Gastroesophageal sphincter (tissue), 3 donors: ENCODE measurements at regions not wholly inside any gene's neighbourhood (a gene's known extent, or its start where the extent isn't known, plus 50 kb on each side); places are given as distances from the start of the nearest gene placed in this dataset.

ENCODE experiments used
- EP300 ChIP-seq: sonication (generic); formaldehyde crosslinking; IDR thresholded peaks from one replicate; pipeline ENCODE4 v1.6.1; 2017; ENCODE audit warnings: antibody characterized with exemption, mild to moderate bottlenecking
- POLR2A ChIP-seq, 2 donors: fragments of 450-650 bp; IDR thresholded peaks; one replicate each; pipeline ENCODE4 v1.6.1; 2017; ENCODE audit warnings: antibody characterized with exemption in 2 of 2, mild to moderate bottlenecking in 2 of 2, moderate library complexity in 1 of 2
- TF ChIP-seq, protein P1 (sequence below), 4 experiments: fragments of 200-600 bp in 2 of 4; fragments of 450-650 bp in 2 of 4; sonication (generic) in 1 of 4; IDR thresholded peaks; one replicate each; pipeline ENCODE4 v1.5.1; 2017 to 2019; ENCODE audit warnings: antibody characterized with exemption in 4 of 4, mild to moderate bottlenecking in 2 of 4, moderate library complexity in 2 of 4

DNA sequence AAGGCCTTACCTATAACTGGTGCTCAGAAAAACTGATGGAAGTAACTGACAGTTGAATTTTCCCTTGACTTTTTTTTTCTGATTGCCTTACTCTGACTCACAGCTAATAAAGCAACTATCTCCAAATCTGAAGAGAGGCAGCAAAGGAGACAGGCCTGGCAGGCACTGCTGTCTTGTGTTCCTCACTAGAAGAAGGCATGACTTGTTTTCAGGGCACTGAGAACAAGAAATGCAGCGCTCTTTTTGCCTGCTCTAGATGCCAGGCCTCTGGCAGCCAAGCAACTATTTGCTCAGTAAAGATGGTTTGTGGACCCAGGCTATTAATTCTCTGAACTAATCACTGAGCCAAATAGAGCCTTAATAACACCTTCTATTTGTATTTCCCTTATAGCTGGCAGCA is 155.1 kb downstream of the PRDM13 start:
- TF ChIP-seq, protein P1, sequence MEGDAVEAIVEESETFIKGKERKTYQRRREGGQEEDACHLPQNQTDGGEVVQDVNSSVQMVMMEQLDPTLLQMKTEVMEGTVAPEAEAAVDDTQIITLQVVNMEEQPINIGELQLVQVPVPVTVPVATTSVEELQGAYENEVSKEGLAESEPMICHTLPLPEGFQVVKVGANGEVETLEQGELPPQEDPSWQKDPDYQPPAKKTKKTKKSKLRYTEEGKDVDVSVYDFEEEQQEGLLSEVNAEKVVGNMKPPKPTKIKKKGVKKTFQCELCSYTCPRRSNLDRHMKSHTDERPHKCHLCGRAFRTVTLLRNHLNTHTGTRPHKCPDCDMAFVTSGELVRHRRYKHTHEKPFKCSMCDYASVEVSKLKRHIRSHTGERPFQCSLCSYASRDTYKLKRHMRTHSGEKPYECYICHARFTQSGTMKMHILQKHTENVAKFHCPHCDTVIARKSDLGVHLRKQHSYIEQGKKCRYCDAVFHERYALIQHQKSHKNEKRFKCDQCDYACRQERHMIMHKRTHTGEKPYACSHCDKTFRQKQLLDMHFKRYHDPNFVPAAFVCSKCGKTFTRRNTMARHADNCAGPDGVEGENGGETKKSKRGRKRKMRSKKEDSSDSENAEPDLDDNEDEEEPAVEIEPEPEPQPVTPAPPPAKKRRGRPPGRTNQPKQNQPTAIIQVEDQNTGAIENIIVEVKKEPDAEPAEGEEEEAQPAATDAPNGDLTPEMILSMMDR (IDR thresholded peaks at IDR 0.05), result no peak
- TF ChIP-seq POLR2A (IDR thresholded peaks at IDR 0.05), result no peak
- TF ChIP-seq EP300, result no peak
